Thymus (tissue), 11 donors: ENCODE measurements at regions not wholly inside any gene's neighbourhood (a gene's known extent, or its start where the extent isn't known, plus 50 kb on each side); places are given as distances from the start of the nearest gene placed in this dataset.

Experiments used
- DNase-seq, 9 donors: peaks; one replicate each; pipeline ENCODE4 v3.0.0-alpha.2; 2013; ENCODE audit warnings: low spot score in 9 of 9, low read depth in 6 of 9, missing footprints in 1 of 9
- H3K27ac ChIP-seq, 2 donors: one replicate each; pipeline ENCODE4 v1.5.1; 2013; ENCODE audit warnings: control low read depth in 1 of 2, low read depth in 1 of 2, low read length in 1 of 2, mild to moderate bottlenecking in 1 of 2, moderate library complexity in 1 of 2
- H3K27me3 ChIP-seq, 2 donors: one replicate each; pipeline ENCODE4 v1.5.1; 2013; ENCODE audit warnings: low read length in 1 of 2; ENCODE audit not compliant: control insufficient read depth in 2 of 2, insufficient read depth in 1 of 2
- H3K36me3 ChIP-seq, 2 donors: one replicate each; pipeline ENCODE4 v1.5.1; 2013; ENCODE audit warnings: low read length in 1 of 2, mild to moderate bottlenecking in 1 of 2, moderate library complexity in 1 of 2; ENCODE audit not compliant: control insufficient read depth in 2 of 2, insufficient read depth in 2 of 2
- H3K4me1 ChIP-seq, 2 donors: one replicate each; pipeline ENCODE4 v1.5.1; 2013; ENCODE audit warnings: low read length in 2 of 2; ENCODE audit not compliant: control insufficient read depth in 2 of 2, insufficient read depth in 2 of 2
- H3K4me3 ChIP-seq, 2 donors: one replicate each; pipeline ENCODE4 v1.5.1; 2013; ENCODE audit warnings: low read length in 2 of 2, control low read depth in 1 of 2, mild to moderate bottlenecking in 1 of 2
- H3K9me3 ChIP-seq, 2 donors: one replicate each; pipeline ENCODE4 v1.5.1; 2013; ENCODE audit warnings: low read length in 1 of 2, mild to moderate bottlenecking in 1 of 2; ENCODE audit not compliant: control insufficient read depth in 2 of 2, insufficient read depth in 1 of 2
- WGBS: extraction: QIAGEN DNeasy Blood & Tissue Kit; methylation state at CpG from one replicate; pipeline ENCODE4 v1.1.7; 2013; 5-methylcytosine and 5-hydroxymethylcytosine counted together
- donor health status: healthy.

DNA sequence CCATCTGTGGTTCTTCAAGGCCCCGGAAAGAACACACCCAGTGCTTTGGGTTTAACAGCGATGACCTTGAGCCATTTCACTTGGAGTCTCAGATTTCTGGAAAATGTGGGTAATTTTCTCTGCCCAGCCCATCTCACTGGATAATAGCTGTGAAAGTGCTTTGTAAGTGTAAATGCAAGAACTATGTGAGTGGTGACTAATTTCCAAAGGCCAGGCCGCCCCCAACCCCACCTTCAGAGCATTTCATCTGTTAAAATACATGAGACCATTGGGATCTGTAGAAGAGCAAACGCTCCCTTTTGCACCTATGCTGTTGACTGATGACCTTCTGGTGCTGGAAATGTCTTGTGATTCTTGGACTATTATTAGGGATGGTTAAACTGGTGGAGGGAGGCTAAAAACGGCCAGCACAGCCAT, 196.8 kb upstream of the LPP start:
- H3K27me3 ChIP-seq = no peaks in the 10 kb centered on the region
- H3K9me3 ChIP-seq = no peaks in the 10 kb centered on the region
- H3K4me3 ChIP-seq = no peak overlapping the region
- WGBS = 90% methylated on average over 5 of the region's 5 CpGs
- H3K36me3 ChIP-seq = no peaks in the 10 kb centered on the region
- H3K4me1 ChIP-seq = peaks cover 37 to 67% of the 10 kb centered on the region in 2 donors
- DNase-seq = no peak
- no peak overlapping the region for H3K27ac ChIP-seq

DNA sequence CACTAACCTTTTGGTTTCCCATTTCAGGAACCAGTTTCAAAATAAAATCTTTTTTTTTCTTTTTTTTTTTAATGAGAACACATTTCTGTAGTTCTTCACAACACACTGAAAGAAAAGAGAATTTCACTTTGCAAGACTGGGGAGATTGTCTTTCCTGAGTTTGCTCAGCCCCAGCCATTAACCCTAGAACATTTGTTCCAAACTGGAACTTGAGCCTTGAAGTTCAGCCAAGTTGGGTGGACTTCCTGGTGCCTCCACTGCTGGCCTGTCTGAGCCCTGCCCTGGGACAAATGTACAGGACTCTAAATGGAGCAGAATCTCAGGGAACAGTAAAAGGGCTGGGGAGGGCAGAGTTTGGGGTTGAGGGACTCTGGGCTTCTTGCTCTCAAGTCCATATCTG, 196.4 kb upstream of the LPP start:
- no peaks in the 10 kb centered on the region for H3K9me3 ChIP-seq
- H3K4me1 ChIP-seq = peaks cover 40 to 71% of the 10 kb centered on the region in 2 donors
- H3K27me3 ChIP-seq = no peaks in the 10 kb centered on the region
- H3K27ac ChIP-seq = peak overlapping the region in 1 of 2 donors; percentile 26
- H3K36me3 ChIP-seq = no peaks in the 10 kb centered on the region
- no peak overlapping the region for H3K4me3 ChIP-seq
- DNase-seq = no peak

DNA sequence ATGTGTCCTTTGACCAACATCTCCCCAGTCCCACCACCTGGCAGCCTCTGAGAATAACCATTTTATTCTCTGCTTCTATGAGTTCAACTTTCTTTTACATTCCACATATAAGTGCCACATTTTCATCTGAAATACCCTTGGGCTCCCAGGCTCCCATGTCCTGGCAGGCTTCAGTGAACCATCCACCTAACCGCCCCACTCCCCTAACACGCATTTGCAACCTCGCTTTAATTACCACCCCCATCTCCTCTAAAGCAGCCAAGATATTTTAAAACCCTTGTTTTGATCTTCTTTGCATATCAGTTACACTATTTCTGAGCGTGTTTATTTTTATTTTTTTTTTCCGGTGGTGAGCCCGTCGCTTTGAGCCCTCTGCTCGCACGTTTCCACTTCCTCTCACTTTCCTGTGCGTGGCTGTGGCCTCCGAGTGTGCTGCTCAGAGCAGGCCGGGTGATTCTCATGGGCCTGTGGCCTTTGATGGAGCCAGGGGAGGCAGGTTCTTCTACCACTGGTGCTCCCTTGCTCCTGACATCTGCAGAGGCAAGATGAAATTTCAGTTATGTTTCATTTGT, 195.4 kb upstream of the LPP start:
- DNase-seq = peak in 5 of 9 donors; percentile 60 to 88 (median 73)
- WGBS = 4% methylated on average over 12 of the region's 12 CpGs
- peak overlapping the region; percentile 85 to 88 for H3K27ac ChIP-seq
- peaks cover 47 to 71% of the 10 kb centered on the region in 2 donors for H3K4me1 ChIP-seq
- H3K4me3 ChIP-seq = no peak overlapping the region
- no peaks in the 10 kb centered on the region for H3K9me3 ChIP-seq
- no peaks in the 10 kb centered on the region for H3K36me3 ChIP-seq
- no peaks in the 10 kb centered on the region for H3K27me3 ChIP-seq

DNA sequence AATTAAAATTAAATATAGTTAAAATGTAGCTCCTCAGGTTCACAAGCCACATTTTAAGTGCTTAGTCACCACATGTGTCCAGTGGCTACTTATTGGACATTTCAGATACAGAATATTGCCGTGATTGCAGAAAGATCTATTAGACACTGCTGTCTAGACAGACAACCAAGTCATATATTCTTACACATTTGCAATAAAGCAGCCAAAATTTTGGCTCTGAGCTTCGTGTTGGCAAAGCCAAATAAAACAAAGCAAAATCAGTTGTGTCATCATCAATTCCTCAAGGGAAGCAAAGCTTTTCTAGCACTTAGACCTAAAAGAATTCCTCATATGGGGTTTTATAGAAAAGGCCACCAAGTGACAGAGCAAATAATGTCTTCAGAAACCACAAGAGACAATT, 193.1 kb upstream of the LPP start:
- H3K4me3 ChIP-seq = no peak overlapping the region
- no peaks in the 10 kb centered on the region for H3K36me3 ChIP-seq
- H3K27ac ChIP-seq = no peak overlapping the region
- H3K4me1 ChIP-seq = peaks cover 46 to 71% of the 10 kb centered on the region in 2 donors
- H3K9me3 ChIP-seq = no peaks in the 10 kb centered on the region
- WGBS = 92% methylated on average over 2 of the region's 2 CpGs
- no peak for DNase-seq
- H3K27me3 ChIP-seq = no peaks in the 10 kb centered on the region

DNA sequence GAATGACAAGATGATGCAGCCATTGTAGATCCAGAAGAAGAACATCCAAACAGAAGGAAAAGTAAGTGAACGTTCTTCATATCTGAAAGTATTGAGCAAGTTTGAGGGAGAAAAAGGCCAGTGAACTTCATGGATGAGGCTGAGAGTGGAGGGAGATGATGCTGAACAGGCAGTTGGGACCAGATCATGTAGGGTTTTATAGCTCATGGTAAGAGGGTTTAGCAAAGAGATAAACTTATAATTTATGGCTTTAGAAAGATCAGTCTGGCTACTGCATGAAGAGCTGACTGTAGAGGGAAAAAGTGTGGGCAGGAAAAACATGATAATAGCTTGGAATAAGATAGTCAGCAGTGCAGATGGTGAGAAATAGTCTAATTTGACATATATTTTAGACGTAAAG, 192.6 kb upstream of the LPP start:
- no peak for DNase-seq
- Histone ChIP-seq H3K4me1 (peaks cover 51 to 77% of the 10 kb centered on the region in 2 donors), H3K27me3 (no peaks in the 10 kb centered on the region), H3K4me3 (no peak overlapping the region), H3K9me3 (no peaks in the 10 kb centered on the region), H3K27ac (no peak overlapping the region), H3K36me3 (no peaks in the 10 kb centered on the region)
- WGBS = 97% methylated on average over 2 of the region's 2 CpGs

DNA sequence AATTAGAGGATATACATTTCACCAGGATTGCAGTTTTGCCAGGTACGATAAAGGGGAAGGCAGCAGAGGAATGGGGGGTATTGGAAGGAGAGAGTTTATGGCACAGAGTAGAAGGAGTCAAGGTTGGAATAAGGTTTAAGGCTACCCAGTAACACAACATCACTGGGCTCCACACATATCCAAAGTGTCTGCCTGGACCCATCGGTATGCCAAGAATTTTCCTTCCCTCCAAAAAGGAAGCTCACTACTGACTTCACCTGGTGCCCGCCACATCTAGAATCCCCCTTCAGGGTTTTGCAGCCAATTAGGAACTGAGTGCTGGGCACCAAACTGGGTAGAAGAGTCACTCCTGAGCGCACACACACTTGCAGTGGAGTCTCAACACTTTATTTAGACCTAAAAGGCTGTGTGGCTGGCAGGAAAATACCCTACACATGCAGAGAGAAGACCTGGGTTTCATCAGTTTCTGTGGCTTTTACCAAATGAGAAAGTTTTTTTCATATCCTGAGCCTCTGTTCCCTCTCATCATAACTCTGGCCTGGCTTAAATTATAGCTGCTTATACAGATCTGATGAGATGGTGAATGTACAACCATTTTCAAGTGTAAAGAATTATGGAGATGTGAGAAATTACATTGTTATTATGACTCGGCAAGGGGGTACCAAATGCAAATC, 190.8 kb upstream of the LPP start:
- H3K27me3 ChIP-seq = no peaks in the 10 kb centered on the region
- peak overlapping the region; percentile 3 to 80 for H3K27ac ChIP-seq
- H3K9me3 ChIP-seq = no peaks in the 10 kb centered on the region
- DNase-seq = peak in 1 of 9 donors; percentile 76
- no peak overlapping the region for H3K4me3 ChIP-seq
- no peaks in the 10 kb centered on the region for H3K36me3 ChIP-seq
- peaks cover 55 to 80% of the 10 kb centered on the region in 2 donors for H3K4me1 ChIP-seq
- WGBS = 83% methylated on average over 5 of the region's 5 CpGs

DNA sequence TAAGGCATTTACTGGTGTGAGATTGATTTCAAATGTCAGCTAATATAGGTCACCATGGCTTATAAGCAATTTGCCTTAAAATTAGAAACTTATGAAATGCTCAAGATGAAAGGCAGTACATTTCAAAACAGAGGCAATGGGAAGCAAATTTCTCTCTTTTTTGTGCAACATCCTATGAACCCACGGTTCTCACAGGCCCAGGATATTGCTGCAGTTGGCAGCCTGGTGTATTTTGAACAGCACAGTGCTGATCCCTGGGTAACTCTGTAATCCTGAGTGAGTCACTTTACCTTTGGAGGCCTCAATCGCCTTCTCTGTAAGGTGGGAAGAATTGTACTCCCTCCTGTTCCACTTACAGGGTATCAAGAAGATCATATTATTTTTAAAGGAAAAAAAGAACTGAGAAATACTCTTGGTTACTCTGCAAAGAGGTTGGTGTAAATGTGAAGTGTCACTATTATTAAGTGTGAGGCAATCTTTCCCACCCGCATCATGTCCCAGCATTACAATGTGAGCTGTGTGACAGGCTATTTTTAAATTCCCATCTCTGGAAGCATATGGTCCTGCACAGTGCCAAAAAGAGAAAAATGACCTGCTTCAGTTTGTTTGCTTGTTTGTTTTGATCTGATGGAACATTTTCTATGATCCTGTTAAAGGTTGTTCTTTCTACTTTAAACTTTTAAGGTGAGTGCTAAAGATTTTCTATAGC, 190.1 kb upstream of the LPP start:
- Histone ChIP-seq H3K4me3 (no peak overlapping the region), H3K27ac (peak overlapping the region in 1 of 2 donors; percentile 80), H3K36me3 (no peaks in the 10 kb centered on the region), H3K27me3 (no peaks in the 10 kb centered on the region), H3K4me1 (peaks cover 49 to 80% of the 10 kb centered on the region in 2 donors), H3K9me3 (no peaks in the 10 kb centered on the region)
- DNase-seq = no peak
- 67% methylated on average over 3 of the region's 3 CpGs for WGBS

DNA sequence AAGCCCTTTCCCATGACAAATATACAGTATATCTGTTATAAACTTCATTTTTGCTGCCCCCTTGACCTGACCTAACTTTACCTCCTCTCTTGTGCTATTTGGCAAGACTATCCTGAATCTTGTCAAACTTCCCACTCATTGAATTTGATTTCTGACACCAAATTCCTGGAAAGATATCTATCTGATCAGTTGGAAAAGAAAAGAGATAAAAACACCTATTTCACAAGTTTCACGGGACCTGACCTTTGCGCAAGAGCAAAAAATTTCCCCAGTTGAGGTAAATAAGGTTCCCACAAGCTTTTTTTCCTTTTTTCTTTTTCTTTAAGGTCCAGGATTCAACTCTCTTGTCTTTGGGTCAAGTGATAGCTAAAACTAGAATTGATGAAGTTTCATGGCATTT, 189.2 kb upstream of the LPP start:
- Histone ChIP-seq H3K9me3 (no peaks in the 10 kb centered on the region), H3K4me3 (no peak overlapping the region), H3K4me1 (peaks cover 52 to 82% of the 10 kb centered on the region in 2 donors), H3K27me3 (no peaks in the 10 kb centered on the region), H3K36me3 (no peaks in the 10 kb centered on the region), H3K27ac (no peak overlapping the region)
- WGBS = 98% methylated on average over 2 of the region's 2 CpGs
- DNase-seq = no peak

DNA sequence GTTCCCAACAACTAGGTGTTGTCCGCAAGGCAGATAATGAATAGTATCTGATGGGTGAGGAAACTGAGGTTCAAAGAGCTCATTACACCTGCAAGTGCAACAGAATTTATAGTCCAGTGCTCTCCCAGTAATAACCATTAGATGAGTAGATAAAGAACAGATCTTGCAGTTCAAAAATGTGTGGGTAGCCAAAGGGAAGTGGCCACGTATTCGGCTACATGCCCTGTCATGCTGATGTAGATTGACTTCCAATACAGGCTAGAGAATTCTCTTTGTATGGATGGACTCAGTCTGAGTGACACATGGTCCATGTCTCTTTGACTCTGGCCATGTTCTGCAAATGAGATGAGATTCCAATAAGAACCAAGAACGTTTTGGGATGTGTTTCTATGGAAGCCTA, 187.9 kb upstream of the LPP start:
- Histone ChIP-seq H3K4me3 (no peak overlapping the region), H3K27me3 (no peaks in the 10 kb centered on the region), H3K27ac (peak overlapping the region; percentile 75 to 93), H3K9me3 (no peaks in the 10 kb centered on the region), H3K4me1 (peaks cover 57 to 95% of the 10 kb centered on the region in 2 donors), H3K36me3 (no peaks in the 10 kb centered on the region)
- 65% methylated on average over 4 of the region's 4 CpGs for WGBS
- no peak for DNase-seq
